ENCODE measurements at regions not wholly inside any gene's neighbourhood (a gene's known extent, or its start where the extent isn't known, plus 50 kb on each side); places are given as distances from the start of the nearest gene placed in this dataset.

DNA sequence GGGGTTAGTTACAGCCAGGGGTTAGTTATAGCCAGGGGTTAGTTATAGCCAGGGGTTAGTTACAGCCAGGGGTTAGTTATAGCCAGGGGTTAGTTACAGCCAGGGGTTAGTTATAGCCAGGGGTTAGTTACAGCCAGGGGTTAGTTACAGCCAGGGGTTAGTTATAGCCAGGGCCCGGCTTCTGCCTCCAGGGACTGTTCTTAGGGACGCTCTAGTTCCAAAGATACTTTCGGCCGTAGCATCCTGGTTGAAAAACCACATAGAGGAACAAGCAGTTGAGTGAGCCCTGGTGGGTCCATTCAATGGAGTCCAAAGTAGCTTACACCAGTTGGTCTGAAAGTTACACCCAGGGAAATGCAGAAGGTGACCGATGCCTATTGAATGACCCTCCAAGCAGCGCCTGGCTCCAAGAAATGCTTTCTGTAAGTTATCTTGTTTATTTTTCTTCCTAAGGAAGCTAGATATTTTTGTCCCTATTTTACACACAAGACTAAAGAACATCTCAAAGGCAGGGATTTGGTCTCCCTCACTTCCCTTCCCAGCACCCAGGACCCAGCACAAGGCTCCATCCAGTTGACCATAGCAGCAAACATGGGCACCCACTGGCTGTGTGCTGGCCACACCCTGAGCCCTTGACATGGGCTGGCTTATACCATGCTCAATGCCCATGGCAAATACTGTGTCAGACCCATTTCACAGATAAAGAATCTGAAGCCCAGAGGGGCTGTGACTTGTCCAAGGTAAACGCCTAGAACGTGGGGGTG, 49.7 kb upstream of the SHISAL1 start:
- no peak for TF ChIP-seq CTCF (IDR thresholded peaks at IDR 0.05; ENCODE audit: extremely low read depth, low read depth, low read length)
- Histone ChIP-seq H3K27me3 (ENCODE audit: insufficient read depth, low read length) (no peaks in the 10 kb centered on the region), H3K4me1 (ENCODE audit: insufficient read depth, low read length) (peaks cover 46% of the 10 kb centered on the region), H3K79me2 (ENCODE audit: insufficient read depth, low read length) (no peaks in the 10 kb centered on the region), H3K36me3 (ENCODE audit: insufficient read depth, low read length) (no peaks in the 10 kb centered on the region), H3K27ac (ENCODE audit: low read depth, low read length) (peak overlapping the region; percentile 91), H3K9me3 (ENCODE audit: low read depth, low read length) (no peaks in the 10 kb centered on the region), H3K4me2 (ENCODE audit: insufficient read depth, low read length) (no peak overlapping the region), H4K20me1 (ENCODE audit: insufficient read depth, low read length) (no peaks in the 10 kb centered on the region), H2AFZ (ENCODE audit: low read length) (no peak overlapping the region), H3K4me3 (ENCODE audit: insufficient read depth, low read length) (no peak overlapping the region)
- peak; percentile 58 for DNase-seq (ENCODE audit: insufficient read length, low spot score, missing footprints)

Measured in osteoblast (primary cell).